K562 (cell line): ENCODE measurements at regions not wholly inside any gene's neighbourhood (a gene's known extent, or its start where the extent isn't known, plus 50 kb on each side); places are given as distances from the start of the nearest gene placed in this dataset.

Experiments
- ATAC-seq: fragments of 200-7000 bp; cut with Tn5 transposase; 3 replicates; pipeline ENCODE4 v1.9.1; 2020; ENCODE audit warnings: moderate library complexity
- BruUV-seq: library from RNA; stranded (reverse); fragments of 400-500 nt; replicated peaks from 2 replicates; lab custom pipeline; 2021; lab: Mats Ljungman, UMichigan
- CTCF ChIA-PET: fragments of 300-600 bp; formaldehyde crosslinking; extraction: SDS; loops from one replicate; lab custom pipeline; 2021; ENCODE audit warnings: low intra/inter-chr PET ratio; lab: Yijun Ruan, JAX
- POLR2A ChIA-PET: fragments of 300-600, 350-650 bp; sonication (Branson Sonifier 250); formaldehyde crosslinking; extraction: SDS; loops from one replicate; lab custom pipeline; 2021; ENCODE audit warnings: antibody characterized with exemption, inconsistent platforms; lab: Yijun Ruan, JAX
- DNase-seq, 4 experiments: peaks; one replicate each; pipeline versions ENCODE4 v3.0.0 to v3.0.0-alpha.2; 2011 to 2018; ENCODE audit warnings: low spot score in 3 of 4, mixed read lengths in 3 of 4; ENCODE audit errors: extremely low read depth in 1 of 4
- FAIRE-seq: peaks from 2 replicates; lab custom pipeline; 2011; peaks lifted over from hg19 to GRCh38; lab: Jason Lieb, UNC
- H2AFZ ChIP-seq: 2 replicates; pipeline ENCODE4 v1.6.0; 2011; ENCODE audit warnings: low read depth, low read length, control low read depth, inconsistent platforms
- H3K27ac ChIP-seq: fragments of 200-600 bp; 3 replicates; pipeline ENCODE4 v1.8.0; 2011; ENCODE audit warnings: low read depth, mild to moderate bottlenecking, control low read depth, inconsistent platforms, low read length, moderate library complexity, mixed read lengths; ENCODE audit errors: extremely low read depth
- H3K27me3 ChIP-seq, 2 experiments: fragments of 300-600 bp in 1 of 2; 2 replicates in 1 of 2; 3 replicates in 1 of 2; pipeline versions ENCODE4 v1.6.0 to v1.8.0; 2011; ENCODE audit warnings: inconsistent platforms in 2 of 2, low read length in 2 of 2, mild to moderate bottlenecking in 1 of 2, mixed read lengths in 1 of 2, moderate library complexity in 1 of 2; ENCODE audit not compliant: control insufficient read depth in 2 of 2, insufficient read depth in 2 of 2
- H3K36me3 ChIP-seq: fragments of 300-600 bp; 3 replicates; pipeline ENCODE4 v1.8.0; 2011; ENCODE audit warnings: mild to moderate bottlenecking, low read length, inconsistent platforms; ENCODE audit not compliant: control insufficient read depth, insufficient read depth
- H3K4me1 ChIP-seq, 2 experiments: fragments of 200-600 bp in 1 of 2; replicated peaks in 1 of 2; 2 replicates in 1 of 2; 3 replicates in 1 of 2; pipeline versions ENCODE4 v1.5.1 to v1.8.0; 2011; ENCODE audit warnings: inconsistent platforms in 2 of 2, low read length in 2 of 2, mild to moderate bottlenecking in 1 of 2, mixed read lengths in 1 of 2, moderate library complexity in 1 of 2; ENCODE audit not compliant: control insufficient read depth in 2 of 2, insufficient read depth in 2 of 2
- H3K4me2 ChIP-seq: 2 replicates; pipeline ENCODE4 v1.6.1; 2011; ENCODE audit warnings: low read length, control low read depth, inconsistent platforms, mixed read lengths; ENCODE audit not compliant: insufficient read depth
- H3K4me3 ChIP-seq: fragments of 200-600 bp; sonication (generic), shearing (Covaris generic); 2 replicates; pipeline ENCODE4 v1.5.1; 2016; ENCODE audit warnings: control low read depth, inconsistent platforms
- H3K79me2 ChIP-seq: fragments of 200-600 bp; 3 replicates; pipeline ENCODE4 v1.8.0; 2011; ENCODE audit warnings: low read length, inconsistent platforms; ENCODE audit not compliant: control insufficient read depth, insufficient read depth
- H3K9ac ChIP-seq, 2 experiments: 2 replicates each; pipeline versions ENCODE4 v1.6.0 to v1.6.1; 2011; ENCODE audit warnings: low read depth in 2 of 2, low read length in 2 of 2, control low read depth in 1 of 2, inconsistent platforms in 1 of 2, mild to moderate bottlenecking in 1 of 2, mixed read lengths in 1 of 2; ENCODE audit not compliant: insufficient read depth in 1 of 2
- H3K9me1 ChIP-seq: one replicate; pipeline ENCODE4 v1.6.0; 2011; ENCODE audit warnings: inconsistent platforms, mild to moderate bottlenecking, low read length, moderate library complexity; ENCODE audit not compliant: control insufficient read depth, insufficient read depth
- H3K9me3 ChIP-seq: replicated peaks from 2 replicates; pipeline ENCODE4 v1.5.1; 2011; ENCODE audit warnings: low read depth, low read length, inconsistent platforms; ENCODE audit not compliant: control insufficient read depth, insufficient read depth
- H4K20me1 ChIP-seq: replicated peaks from 2 replicates; pipeline ENCODE4 v1.6.1; 2011; ENCODE audit warnings: low read length, inconsistent platforms, mixed read lengths; ENCODE audit not compliant: control insufficient read depth, insufficient read depth
- BACH1 ChIP-seq: fragments of 200-800 bp; sonication (Bioruptor generic); IDR thresholded peaks from 2 replicates; pipeline ENCODE4 v1.6.1; 2016; ENCODE audit warnings: missing genetic modification characterization, missing compliant biosample characterization
- DMBX1 ChIP-seq: fragments of 250-450 bp; sonication (Bioruptor Pico); IDR thresholded peaks from 2 replicates; pipeline ENCODE4 v1.8.0; 2022; ENCODE audit warnings: inconsistent platforms, mild to moderate bottlenecking, moderate library complexity, borderline replicate concordance
- MED1 ChIP-seq: sonication (generic); formaldehyde crosslinking; IDR thresholded peaks from 2 replicates; pipeline ENCODE4 v1.8.1; 2023; ENCODE audit warnings: missing genetic modification reagents, borderline replicate concordance
- MLX ChIP-seq, 2 experiments: fragments of 450-650 bp in 1 of 2; sonication (generic) in 1 of 2; formaldehyde crosslinking; conservative IDR thresholded peaks; 2 replicates each; pipeline versions ENCODE4 v1.4.0 to v1.8.1; 2020 to 2022; ENCODE audit warnings: mild to moderate bottlenecking in 1 of 2, missing genetic modification reagents in 1 of 2
- MXI1 ChIP-seq: IDR thresholded peaks from 2 replicates; pipeline ENCODE4 v1.6.1; 2011; ENCODE audit warnings: low read depth, mild to moderate bottlenecking, improper control_type of control experiment, low read length
- NFYB ChIP-seq: IDR thresholded peaks from 2 replicates; pipeline ENCODE4 v1.6.1; 2011; ENCODE audit warnings: mild to moderate bottlenecking, moderate library complexity; ENCODE audit not compliant: insufficient read length; ENCODE audit errors: extremely low read depth
- RNF219 ChIP-seq: fragments of 250-450 bp; sonication (Bioruptor Pico); IDR thresholded peaks from 2 replicates; pipeline ENCODE4 v1.5.0; 2022; ENCODE audit warnings: mild to moderate bottlenecking
- SMARCE1 ChIP-seq: fragments of 450-650 bp; IDR thresholded peaks from 2 replicates; pipeline ENCODE4 v1.7.1; 2016; ENCODE audit warnings: mild to moderate bottlenecking
- TRIM24 ChIP-seq, 2 experiments: fragments of 450-650 bp; IDR thresholded peaks; 2 replicates each; pipeline ENCODE4 v1.6.1; 2016
- VEZF1 ChIP-seq: fragments of 200-800 bp; sonication (Bioruptor generic); IDR thresholded peaks from 2 replicates; pipeline ENCODE4 v1.6.1; 2017; ENCODE audit warnings: missing genetic modification characterization, missing compliant biosample characterization
- ZBTB2 ChIP-seq: fragments of 450-650 bp; IDR thresholded peaks from 2 replicates; pipeline ENCODE4 v1.6.1; 2016; ENCODE audit warnings: antibody characterized with exemption
- ZBTB33 ChIP-seq: sonication (generic); formaldehyde crosslinking; IDR thresholded peaks from 2 replicates; pipeline ENCODE4 v1.8.1; 2023; ENCODE audit warnings: mild to moderate bottlenecking, missing genetic modification reagents
- ZBTB7A ChIP-seq: IDR thresholded peaks from 2 replicates; pipeline ENCODE4 v1.6.1; 2011; ENCODE audit warnings: low read depth, mild to moderate bottlenecking, low read length, moderate library complexity, borderline replicate concordance; ENCODE audit not compliant: control insufficient read depth
- WGBS: fragments of 100-300 bp; shearing (Covaris generic); methylation state at CpG from one replicate; pipeline ENCODE4 v1.1.6; 2016; ENCODE audit warnings: low coverage, mixed read lengths; ENCODE audit not compliant: insufficient coverage; ENCODE audit errors: missing lambda C conversion rate; 5-methylcytosine and 5-hydroxymethylcytosine counted together
- in situ Hi-C: fragments of 300-500 bp; cut with MboI; formaldehyde crosslinking; loops from 4 replicates; pipeline ENCODE4 v1.15.0; 2018; ENCODE audit warnings: inconsistent platforms, mixed read lengths
- intact Hi-C: fragments of 100-400 bp; cut with micrococcal nuclease; formaldehyde crosslinking; loops from 2 replicates; pipeline ENCODE4 v1.14.2; 2022

- H3K9me1 ChIP-seq: no peaks in the 10 kb centered on the region
- H3K9ac ChIP-seq: no peak overlapping the region
- WGBS: 0% methylated on average over 3 of the region's 3 CpGs
- in situ Hi-C loops (no loop called here), intact Hi-C loops (no loop called here)
- no peak overlapping the region for H3K27ac ChIP-seq
- ChIA-PET CTCF (no interaction called here), POLR2A (interaction anchor here (0.8 kb wide), 1 partner anchor 14 kb away, joined by 3 read pairs; no protein-coding TSS in a partner anchor)
- no peak overlapping the region for H2AFZ ChIP-seq
- DNase-seq (no peak), FAIRE-seq (no peak), ATAC-seq (no peak)
- H3K4me1 ChIP-seq: no peaks in the 10 kb centered on the region
- no peaks in the 10 kb centered on the region for H3K79me2 ChIP-seq
- H3K36me3 ChIP-seq: no peaks in the 10 kb centered on the region
- H3K4me3 ChIP-seq: no peak overlapping the region
- no peaks in the 10 kb centered on the region for H4K20me1 ChIP-seq
- no peaks in the 10 kb centered on the region for H3K9me3 ChIP-seq
- no peak overlapping the region for H3K4me2 ChIP-seq
- no peaks in the 10 kb centered on the region for H3K27me3 ChIP-seq
- no TSS peak for BruUV-seq
- TF ChIP-seq MED1 (CRISPR knock-in tag): no peak
- TF ChIP-seq ZBTB33 (CRISPR knock-in tag): no peak
- TF ChIP-seq ZBTB7A: no peak
- no peak for TF ChIP-seq MLX (CRISPR knock-in tag; conservative IDR thresholded peaks at IDR 0.05)
- TF ChIP-seq VEZF1 (CRISPR knock-in tag): no peak
- TF ChIP-seq RNF219 (CRISPR knock-in tag): no peak
- TF ChIP-seq TRIM24 (IDR thresholded peaks at IDR 0.05): no peak
- no peak for TF ChIP-seq NFYB
- TF ChIP-seq MXI1: no peak
- TF ChIP-seq DMBX1: no peak
- TF ChIP-seq ZBTB2: no peak
- no peak for TF ChIP-seq BACH1
- no peak for TF ChIP-seq SMARCE1
Measured at GRCh38 chr11:11718511-11718910, 96.7 kb upstream of the GALNT18 start.
